ENCODE measurements at regions not wholly inside any gene's neighbourhood (a gene's known extent, or its start where the extent isn't known, plus 50 kb on each side); places are given as distances from the start of the nearest gene placed in this dataset.

DNA sequence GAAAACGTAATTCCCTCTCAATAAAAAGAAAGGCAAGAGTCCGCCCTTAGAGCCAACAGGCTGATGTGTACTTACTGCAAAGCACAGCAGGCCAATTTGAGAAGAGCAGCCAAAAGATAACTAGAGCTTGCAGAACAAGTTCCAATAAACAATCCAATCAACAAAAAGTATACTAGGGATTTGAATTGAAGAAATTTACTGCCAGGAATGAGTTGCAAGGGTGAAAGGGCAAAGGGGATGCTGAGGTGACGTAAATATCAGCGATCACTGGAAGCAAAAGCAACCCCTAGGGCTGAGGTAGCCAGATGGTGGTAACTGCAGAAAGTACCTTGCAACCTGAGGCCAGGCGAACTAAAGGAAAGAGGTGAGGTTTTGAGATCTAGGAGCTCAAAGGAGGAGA lies 152.1 kb upstream of the TENM3 start:
- Histone ChIP-seq H3K4me2 (ENCODE audit: low read length) (no peak overlapping the region), H3K4me3 (replicated peaks in 1 of 2; ENCODE audit: low read depth in 1 of 2, low read length in 2 of 2) (no peak overlapping the region), H3K36me3 (ENCODE audit: control insufficient read depth in 1 of 2, insufficient read depth in 2 of 2, low read length in 2 of 2) (no peaks in the 10 kb centered on the region), H3K9me2 (ENCODE audit: insufficient read depth) (no peaks in the 10 kb centered on the region), H2AFZ (ENCODE audit: low read depth, low read length, poor library complexity, severe bottlenecking) (no peak overlapping the region), H3K4me1 (ENCODE audit: control insufficient read depth in 1 of 2, insufficient read depth in 2 of 2, low read length in 2 of 2) (no peaks in the 10 kb centered on the region), H3K9me3 (ENCODE audit: control insufficient read depth in 1 of 2, insufficient read depth in 1 of 2, low read depth in 1 of 2, low read length in 2 of 2) (no peaks in the 10 kb centered on the region), H3K79me2 (ENCODE audit: insufficient read depth, low read length) (no peaks in the 10 kb centered on the region), H3K9ac (ENCODE audit: low read length) (no peak overlapping the region), H4K20me1 (ENCODE audit: insufficient read depth) (no peaks in the 10 kb centered on the region), H3K27me3 (ENCODE audit: insufficient read depth, low read length) (no peaks in the 10 kb centered on the region), H3K27ac (ENCODE audit: low read depth, low read length) (no peak overlapping the region)
- ChIA-PET RAD21 (ENCODE audit: low non-redundant PET in 1 of 2, low total read pairs in 2 of 2, uncharacterized antibody in 2 of 2, unreplicated experiment in 2 of 2) (no interaction called here), CTCF (no interaction called here), POLR2A (no interaction called here)
- no TSS peak for BruUV-seq (replicated peaks)
- intact Hi-C loops (cut with micrococcal nuclease) = no loop called here
- TF ChIP-seq YY1 (IDR thresholded peaks at IDR 0.05; ENCODE audit: extremely low read depth, insufficient replicate concordance, low read depth, low read length) (no peak), ZNF274 (IDR thresholded peaks at IDR 0.05; ENCODE audit: low read depth, low read length) (no peak), EGR1 (IDR thresholded peaks at IDR 0.05; ENCODE audit: low read depth) (no peak), JUND (IDR thresholded peaks at IDR 0.05) (no peak), CBX3 (IDR thresholded peaks at IDR 0.05; ENCODE audit: low read depth) (no peak), EZH2phosphoT487 (IDR thresholded peaks at IDR 0.05; ENCODE audit: borderline replicate concordance) (no peak), TCF7L2 (IDR thresholded peaks at IDR 0.05; ENCODE audit: borderline replicate concordance, extremely low read depth, insufficient read depth, insufficient read length) (no peak), SP1 (IDR thresholded peaks at IDR 0.05; ENCODE audit: low read depth) (no peak), POLR2A (IDR thresholded peaks at IDR 0.05; ENCODE audit: borderline replicate concordance, extremely low read depth, insufficient read depth, insufficient read length) (no peak), CEBPB (IDR thresholded peaks at IDR 0.05; ENCODE audit: low read depth) (no peak), RAD21 (IDR thresholded peaks at IDR 0.05; ENCODE audit: low read depth) (no peak), ELF1 (IDR thresholded peaks at IDR 0.05; ENCODE audit: borderline replicate concordance, low read depth) (no peak), POLR2AphosphoS5 (IDR thresholded peaks at IDR 0.05; ENCODE audit: low read depth, low read length) (no peak)
- TF ChIP-seq, protein P1, sequence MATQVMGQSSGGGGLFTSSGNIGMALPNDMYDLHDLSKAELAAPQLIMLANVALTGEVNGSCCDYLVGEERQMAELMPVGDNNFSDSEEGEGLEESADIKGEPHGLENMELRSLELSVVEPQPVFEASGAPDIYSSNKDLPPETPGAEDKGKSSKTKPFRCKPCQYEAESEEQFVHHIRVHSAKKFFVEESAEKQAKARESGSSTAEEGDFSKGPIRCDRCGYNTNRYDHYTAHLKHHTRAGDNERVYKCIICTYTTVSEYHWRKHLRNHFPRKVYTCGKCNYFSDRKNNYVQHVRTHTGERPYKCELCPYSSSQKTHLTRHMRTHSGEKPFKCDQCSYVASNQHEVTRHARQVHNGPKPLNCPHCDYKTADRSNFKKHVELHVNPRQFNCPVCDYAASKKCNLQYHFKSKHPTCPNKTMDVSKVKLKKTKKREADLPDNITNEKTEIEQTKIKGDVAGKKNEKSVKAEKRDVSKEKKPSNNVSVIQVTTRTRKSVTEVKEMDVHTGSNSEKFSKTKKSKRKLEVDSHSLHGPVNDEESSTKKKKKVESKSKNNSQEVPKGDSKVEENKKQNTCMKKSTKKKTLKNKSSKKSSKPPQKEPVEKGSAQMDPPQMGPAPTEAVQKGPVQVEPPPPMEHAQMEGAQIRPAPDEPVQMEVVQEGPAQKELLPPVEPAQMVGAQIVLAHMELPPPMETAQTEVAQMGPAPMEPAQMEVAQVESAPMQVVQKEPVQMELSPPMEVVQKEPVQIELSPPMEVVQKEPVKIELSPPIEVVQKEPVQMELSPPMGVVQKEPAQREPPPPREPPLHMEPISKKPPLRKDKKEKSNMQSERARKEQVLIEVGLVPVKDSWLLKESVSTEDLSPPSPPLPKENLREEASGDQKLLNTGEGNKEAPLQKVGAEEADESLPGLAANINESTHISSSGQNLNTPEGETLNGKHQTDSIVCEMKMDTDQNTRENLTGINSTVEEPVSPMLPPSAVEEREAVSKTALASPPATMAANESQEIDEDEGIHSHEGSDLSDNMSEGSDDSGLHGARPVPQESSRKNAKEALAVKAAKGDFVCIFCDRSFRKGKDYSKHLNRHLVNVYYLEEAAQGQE (IDR thresholded peaks at IDR 0.05; ENCODE audit: low read depth) = no peak
- TF ChIP-seq, protein P2, sequence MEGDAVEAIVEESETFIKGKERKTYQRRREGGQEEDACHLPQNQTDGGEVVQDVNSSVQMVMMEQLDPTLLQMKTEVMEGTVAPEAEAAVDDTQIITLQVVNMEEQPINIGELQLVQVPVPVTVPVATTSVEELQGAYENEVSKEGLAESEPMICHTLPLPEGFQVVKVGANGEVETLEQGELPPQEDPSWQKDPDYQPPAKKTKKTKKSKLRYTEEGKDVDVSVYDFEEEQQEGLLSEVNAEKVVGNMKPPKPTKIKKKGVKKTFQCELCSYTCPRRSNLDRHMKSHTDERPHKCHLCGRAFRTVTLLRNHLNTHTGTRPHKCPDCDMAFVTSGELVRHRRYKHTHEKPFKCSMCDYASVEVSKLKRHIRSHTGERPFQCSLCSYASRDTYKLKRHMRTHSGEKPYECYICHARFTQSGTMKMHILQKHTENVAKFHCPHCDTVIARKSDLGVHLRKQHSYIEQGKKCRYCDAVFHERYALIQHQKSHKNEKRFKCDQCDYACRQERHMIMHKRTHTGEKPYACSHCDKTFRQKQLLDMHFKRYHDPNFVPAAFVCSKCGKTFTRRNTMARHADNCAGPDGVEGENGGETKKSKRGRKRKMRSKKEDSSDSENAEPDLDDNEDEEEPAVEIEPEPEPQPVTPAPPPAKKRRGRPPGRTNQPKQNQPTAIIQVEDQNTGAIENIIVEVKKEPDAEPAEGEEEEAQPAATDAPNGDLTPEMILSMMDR (IDR thresholded peaks at IDR 0.05 in 2 of 3, conservative IDR thresholded peaks at IDR 0.05 in 1 of 3; ENCODE audit: borderline replicate concordance in 1 of 3, insufficient read depth in 1 of 3, low read depth in 2 of 3, low read length in 2 of 3) = no peak
- TF ChIP-seq, protein P3, sequence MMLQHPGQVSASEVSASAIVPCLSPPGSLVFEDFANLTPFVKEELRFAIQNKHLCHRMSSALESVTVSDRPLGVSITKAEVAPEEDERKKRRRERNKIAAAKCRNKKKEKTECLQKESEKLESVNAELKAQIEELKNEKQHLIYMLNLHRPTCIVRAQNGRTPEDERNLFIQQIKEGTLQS (IDR thresholded peaks at IDR 0.05) = no peak
- DNase-seq (ENCODE audit: low read depth, low spot score) = no peak
- ATAC-seq = no peak

All from HCT116 (cell line).